ENCODE measurements at regions not wholly inside any gene's neighbourhood (a gene's known extent, or its start where the extent isn't known, plus 50 kb on each side); places are given as distances from the start of the nearest gene placed in this dataset.
"Not testable (repeated sequence)": the region's sequence is repeated elsewhere in the genome, so short reads cannot be mapped to it uniquely, and the experiment has no call there.

DNA sequence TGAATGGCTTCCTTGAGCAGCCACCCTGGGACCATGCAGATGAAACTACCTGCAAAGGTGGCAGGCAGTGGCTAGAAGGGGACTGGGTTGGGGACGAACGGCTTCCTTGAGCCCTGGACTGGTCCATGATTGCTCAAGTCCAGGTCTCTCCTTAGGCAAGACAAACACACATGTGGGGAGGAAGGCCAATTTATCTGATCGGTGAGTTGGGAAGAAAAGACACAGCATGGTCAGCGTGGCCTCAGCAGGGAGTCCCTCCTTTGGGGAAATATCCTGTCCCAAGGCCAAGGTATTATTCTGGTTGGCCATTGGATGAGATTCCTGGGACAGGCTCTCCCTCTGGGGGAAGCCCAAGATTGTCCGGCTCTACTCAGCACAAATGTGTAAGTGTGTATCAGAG, 116.3 kb upstream of the ERG start:
- no peak for DNase-seq (ENCODE audit: low read depth in 2 of 2)

DNA sequence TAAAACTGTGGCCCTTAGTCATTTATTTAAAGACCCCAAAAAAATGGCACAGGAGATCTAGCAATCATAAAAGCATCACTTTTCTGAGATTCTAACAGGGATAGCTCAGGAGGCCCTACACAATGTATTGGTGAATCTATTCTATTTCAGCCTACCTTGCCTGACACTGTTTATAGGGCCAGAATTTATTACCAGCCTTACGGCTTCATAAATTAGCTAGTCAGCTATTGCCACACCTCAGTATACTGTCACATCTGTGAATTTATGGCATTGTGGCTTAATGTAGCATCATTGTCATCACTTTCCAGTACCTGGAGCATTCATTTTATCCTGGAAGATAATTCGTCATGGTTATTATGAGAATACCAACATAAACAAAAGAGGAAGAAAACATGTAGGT, 121.2 kb upstream of the ERG start:
- no peak for DNase-seq (ENCODE audit: low read depth in 2 of 2)

DNA sequence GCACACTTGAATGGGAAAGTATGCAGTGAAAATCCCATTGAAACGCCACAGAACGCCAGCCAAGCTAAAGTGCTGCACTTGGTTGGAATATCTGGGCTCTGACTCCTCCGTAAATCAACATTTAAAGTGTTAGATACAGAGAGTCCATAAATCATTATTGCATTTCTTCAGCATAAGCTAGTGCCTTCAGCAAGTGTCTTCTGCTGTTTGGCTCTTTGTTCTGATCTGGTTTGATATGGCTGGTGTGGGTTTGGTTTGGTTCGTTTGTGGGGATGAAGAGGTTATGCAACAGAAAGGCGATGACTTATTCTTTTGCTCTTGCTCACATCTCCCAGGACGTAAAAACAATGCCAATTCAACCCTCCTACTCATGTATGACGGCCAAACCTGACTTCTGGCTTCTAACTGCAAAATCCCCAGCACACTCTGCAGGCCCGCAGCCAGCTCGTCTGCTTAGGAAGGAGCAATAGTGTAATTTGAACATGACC, 121.8 kb upstream of the ERG start:
- DNase-seq (ENCODE audit: low read depth in 2 of 2): no peak

DNA sequence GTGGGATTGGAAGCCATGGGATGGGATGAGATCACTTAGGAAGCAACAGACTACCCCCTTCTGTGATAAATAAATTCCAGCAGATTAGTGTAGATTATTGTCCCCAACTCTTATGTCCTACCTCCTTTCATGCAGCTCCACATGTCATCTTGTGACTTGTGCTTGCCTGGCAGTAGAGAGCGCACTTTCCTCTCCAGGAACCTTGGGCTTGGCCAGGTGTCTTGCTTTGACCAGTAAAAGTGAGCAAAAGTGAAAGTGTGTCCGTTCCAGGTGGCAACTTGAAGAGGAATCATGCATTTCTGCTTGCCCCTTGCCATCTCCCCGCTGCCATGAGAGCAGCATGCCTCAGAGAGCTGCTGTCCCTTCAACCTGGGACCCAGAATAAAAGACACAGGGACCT, 122.9 kb upstream of the ERG start:
- no peak for DNase-seq (ENCODE audit: low read depth in 2 of 2)

DNA sequence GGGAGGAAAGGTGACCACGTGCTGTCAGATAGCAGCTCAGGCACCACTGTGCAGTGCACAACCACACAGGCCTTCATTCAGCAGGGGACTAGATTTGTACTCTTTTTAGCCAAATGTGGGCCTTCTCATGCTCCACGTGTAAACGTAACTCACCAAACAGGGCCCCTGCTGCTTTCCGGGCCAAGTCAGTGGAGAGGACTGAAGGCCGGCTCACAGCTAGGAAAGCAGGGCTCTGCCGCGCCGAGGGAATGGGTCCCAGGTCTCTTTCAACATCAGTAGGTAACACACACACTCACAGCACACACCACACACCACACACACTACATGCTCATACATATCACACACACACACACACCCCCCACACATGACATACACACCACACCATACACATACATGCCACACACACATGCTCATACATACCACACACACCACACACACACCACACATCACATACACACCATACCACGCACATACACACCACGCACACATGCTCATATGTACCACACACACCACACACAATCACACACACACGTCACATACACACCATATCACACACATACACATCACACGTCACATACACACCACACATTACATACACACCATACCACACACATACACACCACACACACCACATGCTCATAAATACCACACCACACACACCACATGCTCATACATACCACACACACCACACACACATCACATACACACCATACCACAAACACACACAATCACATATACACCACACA, 124.0 kb upstream of the ERG start:
- DNase-seq (ENCODE audit: low read depth in 2 of 2): no peak

DNA sequence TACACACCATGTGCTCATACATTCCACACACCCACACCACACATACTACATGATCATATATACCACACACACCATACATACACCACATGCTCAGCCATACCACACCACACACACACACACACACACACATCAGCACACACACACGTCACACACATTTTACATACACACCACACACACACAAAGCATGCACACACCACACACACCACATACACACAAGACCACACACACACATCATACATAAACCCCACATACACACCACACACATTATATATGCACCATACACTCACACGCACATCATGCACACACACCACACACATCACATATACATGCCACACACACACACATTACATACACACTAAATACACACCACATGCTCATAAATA, 124.5 kb upstream of the ERG start:
- no peak for DNase-seq (ENCODE audit: low read depth in 2 of 2)

DNA sequence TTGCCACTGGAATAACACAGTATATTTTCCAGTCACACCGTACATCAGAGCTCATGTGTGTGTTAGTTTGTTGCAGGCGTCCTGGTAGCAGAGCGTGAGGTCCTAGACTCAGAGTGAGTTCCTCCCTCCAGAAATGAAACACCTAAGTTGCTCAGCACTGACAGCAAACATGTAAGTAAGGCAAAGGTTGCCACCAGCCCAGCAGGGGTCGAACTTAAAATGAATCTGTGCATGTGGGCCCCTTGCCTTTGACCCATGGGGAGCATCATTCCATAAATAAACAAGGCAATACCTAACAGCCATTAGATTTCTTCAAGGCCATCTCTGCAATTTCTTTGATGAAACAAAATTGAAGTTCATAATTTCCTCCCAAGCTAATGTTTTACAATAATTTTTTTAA, 125.3 kb upstream of the ERG start:
- no peak for DNase-seq (ENCODE audit: low read depth in 2 of 2)

DNA sequence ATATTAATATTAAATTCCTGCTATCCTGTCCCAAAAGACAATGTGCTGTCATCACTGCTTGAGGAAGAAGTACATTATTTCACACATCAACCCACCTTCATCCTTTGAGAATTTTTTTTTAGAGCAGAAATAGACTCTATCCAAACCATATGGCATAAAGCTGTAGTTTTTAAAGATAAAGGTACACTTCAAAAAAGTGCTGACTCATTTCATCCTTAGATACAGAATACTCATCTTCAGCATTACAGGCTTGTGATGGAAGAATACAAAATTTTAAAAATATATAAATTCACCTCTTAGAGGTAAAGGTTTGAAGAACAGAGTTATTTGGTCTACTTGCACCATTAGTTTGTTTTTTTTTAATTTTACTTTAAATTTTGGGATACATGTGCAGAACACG, 126.7 kb upstream of the ERG start:
- DNase-seq (ENCODE audit: low read depth in 2 of 2): no peak

DNA sequence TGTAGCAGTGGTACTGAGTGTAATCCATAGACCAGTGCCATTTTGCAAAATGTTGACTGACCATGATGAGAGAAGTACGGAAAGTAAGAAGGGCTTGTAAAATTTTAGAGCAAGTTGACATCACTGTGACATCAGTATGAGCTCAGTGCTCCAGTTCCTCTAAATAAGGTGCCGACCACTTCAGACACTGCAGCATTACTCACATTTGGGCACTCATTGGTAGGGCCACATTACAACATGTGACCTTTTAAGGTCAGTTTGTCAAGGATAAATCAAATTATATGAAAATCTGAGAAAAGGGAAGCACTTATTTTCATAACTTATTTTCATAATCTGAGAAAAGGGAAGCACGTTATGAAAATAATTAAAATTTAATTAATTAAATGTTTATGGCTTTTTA, 128.0 kb upstream of the ERG start:
- DNase-seq (ENCODE audit: low read depth in 2 of 2): no peak

DNA sequence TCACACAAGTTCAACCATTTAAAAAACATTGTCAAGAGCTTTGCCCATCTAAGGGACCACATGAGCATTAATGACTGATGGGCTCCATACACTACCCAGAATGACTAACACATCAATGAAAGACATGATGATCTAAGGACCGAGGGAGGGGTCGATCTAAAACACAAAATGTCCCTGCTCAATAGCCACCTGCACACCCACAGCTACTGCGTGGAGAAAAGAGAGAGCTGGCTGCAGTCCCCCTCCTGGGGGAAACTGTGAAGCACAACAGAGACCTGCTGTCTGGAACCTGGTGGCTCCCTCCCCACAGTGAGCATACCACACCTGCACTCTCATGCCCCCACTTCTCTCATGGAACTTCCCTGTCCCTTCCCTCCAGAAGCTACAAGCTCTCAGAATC, 130.1 kb upstream of the ERG start:
- no peak for DNase-seq (ENCODE audit: low read depth in 2 of 2)

DNA sequence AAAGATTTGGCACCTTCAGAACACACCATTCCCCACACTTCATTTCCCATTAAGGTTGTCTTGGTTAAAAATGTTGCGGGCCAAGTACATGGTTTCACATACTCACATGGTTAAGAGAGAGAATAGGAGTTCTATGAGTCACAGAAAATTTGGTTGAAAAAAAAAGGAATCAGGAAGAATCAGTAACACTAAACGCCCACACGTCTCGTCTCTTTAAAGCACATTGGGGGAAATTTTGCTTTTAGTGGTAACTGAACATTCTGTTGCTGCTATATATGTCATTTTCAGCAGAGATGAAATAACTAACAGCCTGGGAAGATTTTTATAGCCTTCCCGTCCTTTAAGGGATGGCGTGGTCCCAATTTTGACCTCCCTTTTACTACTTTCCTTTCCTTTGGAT, 132.9 kb upstream of the ERG start:
- DNase-seq (ENCODE audit: low read depth in 2 of 2): no peak

DNA sequence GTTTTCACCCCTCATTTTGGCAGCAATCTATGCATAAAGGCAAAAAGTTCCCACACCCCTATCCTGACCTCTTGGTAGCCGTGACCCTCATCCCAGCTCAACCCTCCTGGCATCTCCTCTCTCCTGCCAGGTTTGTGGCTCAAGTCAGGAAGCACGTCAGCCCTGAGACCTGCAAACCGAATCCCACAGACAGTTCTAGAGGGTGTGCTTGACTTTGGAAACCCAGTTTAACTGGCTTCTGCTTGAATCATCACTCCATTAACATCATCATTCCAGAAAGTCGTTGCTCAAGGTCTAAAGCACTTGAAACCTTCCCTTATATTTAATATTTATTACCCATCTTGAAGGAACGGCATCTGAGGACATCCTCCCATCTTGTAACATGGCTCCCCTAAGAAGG, 133.4 kb upstream of the ERG start:
- no peak for DNase-seq (ENCODE audit: low read depth in 2 of 2)

DNA sequence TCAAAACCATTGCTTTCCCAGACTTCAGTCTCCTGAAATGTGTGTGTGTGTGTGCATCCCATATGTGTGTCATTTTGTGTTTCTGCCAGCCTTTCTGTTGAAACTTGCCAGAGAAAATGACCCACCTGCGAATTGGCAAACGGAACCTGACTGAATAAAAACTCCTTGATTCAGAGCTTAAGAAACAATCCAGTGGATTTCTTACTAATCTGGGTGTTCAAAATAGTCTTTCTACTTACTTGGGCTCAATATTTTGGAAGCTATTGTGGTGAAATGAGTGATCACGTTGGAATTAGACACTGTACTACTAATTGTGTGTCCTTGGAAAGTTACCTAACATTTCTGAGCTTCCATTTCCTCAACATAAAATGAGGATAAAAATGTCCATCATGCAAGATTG, 138.9 kb upstream of the ERG start:
- no peak for DNase-seq (ENCODE audit: low read depth in 2 of 2)

DNA sequence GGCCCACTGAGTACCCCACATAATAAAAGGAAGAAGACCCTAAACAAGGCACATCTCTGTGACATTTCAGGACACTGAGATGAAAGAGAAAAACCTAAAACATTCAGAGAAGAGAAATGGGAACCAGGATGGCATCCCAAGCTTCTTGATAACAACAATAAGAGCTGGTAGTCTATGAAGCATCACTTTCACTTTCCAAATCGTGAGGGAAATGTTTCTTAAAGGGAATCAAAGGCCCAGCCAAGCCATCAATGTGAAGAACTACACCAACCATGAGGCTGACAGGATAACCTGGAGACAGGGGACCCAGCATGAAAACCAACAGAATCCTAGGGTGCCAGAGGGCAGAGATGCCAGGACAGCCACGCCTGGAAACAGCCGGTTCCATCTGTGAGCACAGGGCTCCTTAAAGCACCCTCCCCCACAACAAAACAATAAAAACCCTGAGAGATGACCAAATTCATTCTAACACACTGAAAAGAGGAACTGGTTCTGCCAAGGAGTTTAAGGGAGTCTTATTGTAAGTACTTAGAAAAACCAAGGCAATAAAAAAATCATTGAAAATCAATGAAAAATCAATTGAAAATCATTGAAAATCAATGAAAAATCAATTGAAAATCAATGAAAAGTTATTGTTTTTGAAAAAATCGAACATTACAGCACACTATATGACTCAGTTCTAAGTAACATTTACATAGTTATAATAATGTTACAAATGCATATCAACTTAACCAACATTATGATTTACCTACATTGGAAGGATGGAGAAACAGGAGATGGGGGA, 141.5 kb upstream of the ERG start:
- no peak for DNase-seq (ENCODE audit: low read depth in 2 of 2)

DNA sequence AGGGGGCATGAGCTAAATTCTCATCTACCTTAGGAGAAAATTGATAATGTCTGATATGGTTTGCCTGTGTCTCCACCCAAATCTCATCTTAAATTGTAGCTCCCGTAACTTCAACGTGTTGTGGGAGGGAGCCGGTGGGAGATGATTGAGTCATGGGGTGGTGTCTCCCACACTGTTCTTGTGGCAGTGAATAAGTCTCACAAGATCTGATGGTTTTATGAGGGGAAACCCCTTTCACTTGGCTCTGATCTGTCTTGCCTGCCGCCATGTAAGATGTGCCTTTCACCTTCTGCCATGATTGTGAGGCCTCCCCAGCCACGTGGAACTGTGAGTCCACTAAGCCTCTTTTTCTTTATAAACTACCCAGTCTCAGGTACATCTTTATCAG, 142.1 kb upstream of the ERG start:
- not testable (repeated sequence) for DNase-seq (ENCODE audit: low read depth in 2 of 2)

DNA sequence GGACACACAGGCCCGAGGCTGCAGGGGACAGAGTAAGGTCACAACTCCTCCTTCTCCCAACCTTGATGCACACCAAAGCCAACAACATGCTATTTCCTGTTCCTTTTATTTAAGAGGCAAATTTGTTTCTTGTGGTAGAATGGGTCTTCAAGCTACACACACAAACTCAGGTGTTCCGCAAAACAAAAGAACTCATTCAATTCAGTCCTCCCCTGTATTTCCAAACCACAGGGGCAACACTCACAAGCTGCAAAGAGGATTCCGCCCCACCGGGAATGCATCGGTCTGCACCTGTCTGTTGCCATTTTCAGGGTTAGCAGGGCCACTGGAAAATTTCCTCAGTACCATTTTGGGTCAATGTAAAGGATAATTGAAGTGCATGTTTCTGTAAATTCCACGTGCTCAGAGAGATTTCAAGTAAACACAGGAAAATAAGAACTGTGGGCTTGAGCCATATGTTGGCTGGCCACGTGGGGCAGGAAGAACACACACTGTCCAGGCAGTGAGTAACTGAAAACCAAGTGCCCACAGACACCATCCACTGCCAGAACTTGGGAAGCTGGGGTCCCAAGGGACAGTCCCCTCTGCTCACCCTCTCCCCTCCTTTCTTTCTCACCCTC, 145.2 kb upstream of the ERG start:
- no peak for DNase-seq (ENCODE audit: low read depth in 2 of 2)

DNA sequence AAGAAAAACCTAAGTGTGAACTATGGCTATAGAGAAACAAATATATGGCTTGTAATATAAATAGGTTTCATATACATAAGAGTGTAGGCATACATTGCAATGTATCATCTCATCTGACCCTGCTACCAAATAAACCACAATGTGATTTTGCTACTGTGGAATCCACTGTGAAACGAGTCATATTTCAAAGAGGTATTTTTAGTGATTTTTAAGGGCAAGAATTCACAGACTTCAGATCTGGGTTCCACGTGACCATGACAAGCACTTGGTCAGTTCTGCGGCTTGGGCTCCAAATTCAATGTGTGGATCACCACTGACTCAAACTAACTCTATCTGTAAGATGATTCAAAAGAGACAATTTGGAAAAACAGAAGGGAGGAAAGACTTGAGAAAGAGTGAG, 147.0 kb upstream of the ERG start:
- no peak for DNase-seq (ENCODE audit: low read depth in 2 of 2)

DNA sequence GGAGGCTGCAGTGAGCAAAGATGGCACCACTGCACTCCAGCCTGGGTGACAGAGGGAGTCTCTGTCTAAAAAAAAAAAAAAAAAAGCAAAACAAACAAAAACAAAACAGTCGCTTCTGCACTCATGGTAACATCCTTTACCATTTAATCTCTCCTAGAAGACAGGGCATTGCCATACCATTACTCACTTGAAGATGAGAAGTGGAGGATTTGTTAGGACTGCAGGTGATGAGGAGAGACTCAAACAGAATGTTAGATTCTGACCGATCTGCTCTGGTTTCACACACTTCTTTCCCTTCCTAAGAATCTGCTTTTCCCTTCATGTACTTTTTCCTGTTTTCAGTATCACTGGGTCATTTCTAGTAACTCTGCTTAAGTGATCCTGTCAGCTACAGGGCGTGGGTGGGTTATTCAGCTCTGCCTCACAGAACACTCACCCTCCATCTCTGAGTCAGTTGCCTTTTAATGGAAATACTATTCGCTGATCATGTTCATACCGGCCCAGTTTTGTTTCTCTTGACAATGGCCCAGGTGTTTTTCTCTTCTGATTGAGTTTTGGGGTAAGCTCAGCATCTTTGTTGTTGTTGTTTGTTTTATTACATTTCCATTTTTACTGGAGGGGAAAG, 148.0 kb upstream of the ERG start:
- DNase-seq (ENCODE audit: low read depth in 2 of 2): no peak

DNA sequence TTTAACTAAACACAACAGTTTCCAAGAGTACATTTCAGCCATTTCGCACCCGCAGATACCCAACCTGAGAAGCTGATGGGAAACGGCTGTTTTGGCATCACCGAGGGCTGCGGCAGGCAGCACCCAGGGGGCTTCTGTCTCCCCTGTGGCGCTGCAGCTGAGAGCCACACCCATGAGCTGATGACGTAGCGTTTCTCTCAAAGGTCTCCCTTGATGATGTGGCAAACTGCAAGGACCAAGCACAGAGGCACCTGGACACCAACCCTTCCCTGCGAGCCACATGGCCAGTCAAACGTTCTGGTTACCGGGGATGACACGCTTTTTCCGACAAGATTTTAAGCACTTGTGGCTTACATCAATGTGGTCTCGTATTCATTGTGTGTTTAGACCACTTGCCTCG, 150.8 kb upstream of the ERG start:
- no peak for DNase-seq (ENCODE audit: low read depth in 2 of 2)

DNA sequence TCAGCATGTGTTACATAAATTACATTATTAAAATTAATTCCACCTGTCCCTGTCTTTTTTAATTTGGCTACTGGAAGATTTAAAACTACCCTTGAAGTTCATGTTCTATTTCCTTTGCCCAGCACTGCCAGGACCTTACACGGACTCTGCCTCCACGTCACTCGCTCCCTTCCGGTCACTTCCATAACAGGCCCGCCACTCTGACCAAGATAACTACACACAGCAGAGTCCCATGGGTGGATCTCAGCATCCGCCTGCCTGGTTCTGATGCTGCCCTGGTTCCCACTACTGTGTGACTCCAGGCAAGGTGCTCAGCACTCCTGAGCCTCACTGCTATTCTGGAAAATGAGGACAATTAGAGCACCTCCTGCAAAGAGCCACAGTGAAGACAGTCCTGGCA, 153.3 kb upstream of the ERG start:
- DNase-seq (ENCODE audit: low read depth in 2 of 2): no peak

DNA sequence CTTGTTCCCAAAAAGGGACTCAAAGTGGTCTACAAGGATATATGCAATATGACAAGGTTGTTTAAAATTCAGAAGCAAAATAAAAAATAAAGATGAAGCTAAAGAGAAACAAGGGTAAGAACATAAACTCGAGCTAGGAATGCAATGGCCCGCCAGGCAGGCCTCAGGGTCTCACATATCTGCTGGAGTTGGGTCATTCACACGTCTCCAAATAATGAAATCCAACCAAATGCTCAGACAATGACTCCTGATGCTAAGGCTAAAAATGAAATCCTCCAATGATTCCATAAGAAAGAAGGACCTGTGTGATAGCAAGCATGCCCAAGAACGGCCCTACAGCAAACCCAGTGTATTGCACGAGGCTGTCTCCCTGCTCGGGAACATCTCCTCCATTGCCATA, 153.3 kb upstream of the ETS2 start:
- no peak for DNase-seq (ENCODE audit: low read depth in 2 of 2)

DNA sequence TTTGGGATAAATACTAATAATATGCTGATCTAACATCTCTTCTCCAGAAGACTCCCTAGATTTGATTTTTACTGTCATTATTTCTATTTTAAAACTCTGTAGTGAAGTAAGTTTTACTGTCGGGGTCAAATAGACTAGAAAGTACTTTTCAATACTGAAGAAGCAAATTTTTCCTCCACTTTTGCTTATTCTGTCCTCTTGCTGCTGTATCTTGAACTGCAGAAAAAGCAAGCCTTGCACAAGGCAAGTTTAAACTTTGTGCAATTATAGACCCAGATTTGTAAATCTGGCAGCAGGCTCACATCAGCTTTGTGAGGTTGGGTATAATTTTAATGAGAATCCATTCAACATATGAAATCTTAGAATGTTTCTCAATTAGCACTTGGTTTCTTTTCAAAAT, 151.1 kb upstream of the ETS2 start:
- no peak for DNase-seq (ENCODE audit: low read depth in 2 of 2)

DNA sequence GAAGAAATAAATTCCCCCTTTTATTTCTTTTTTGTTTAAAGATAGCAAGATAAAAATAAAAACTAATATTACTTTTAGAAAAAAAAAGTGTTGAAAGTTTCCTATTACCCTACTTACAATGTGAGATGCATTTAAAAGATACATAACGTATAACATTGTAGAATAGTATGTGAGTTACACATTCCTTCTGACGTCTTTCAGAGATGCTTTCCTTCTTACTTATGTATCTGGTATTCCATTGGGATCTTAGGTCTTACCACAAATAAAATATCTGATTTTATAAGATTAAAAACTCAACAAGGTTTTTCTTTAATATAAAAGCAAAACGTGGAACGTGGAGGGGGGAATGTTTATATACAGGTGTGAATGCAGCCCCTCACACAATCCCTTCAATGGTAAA, 147.2 kb upstream of the ETS2 start:
- no peak for DNase-seq (ENCODE audit: low read depth in 2 of 2)
